ENCODE measurements at regions not wholly inside any gene's neighbourhood (a gene's known extent, or its start where the extent isn't known, plus 50 kb on each side); places are given as distances from the start of the nearest gene placed in this dataset.

DNA sequence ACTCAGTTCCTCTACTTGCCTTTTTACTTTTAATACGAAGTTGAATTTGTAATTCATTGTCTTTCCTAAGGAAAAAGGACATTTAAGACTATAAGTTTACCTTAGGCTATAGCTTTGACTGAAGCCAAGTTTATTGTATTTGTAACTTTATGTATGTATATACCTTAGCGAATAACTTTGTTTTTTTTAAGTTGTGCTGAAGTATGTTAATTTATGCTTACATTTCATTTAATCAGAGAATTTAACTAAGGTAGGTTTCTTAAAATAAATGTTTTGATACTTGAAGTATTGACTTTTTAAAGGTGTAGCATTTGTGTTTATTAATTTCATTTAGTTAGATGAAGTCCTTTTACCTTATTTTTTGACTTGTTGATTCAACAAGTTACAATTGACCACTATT, 55.2 kb upstream of the TPTE start:
- TF ChIP-seq POLR2AphosphoS5 (IDR thresholded peaks at IDR 0.05; ENCODE audit: low read depth, low read length) = no peak
- TF ChIP-seq CTCF (IDR thresholded peaks at IDR 0.05) = no peak
- no peak for TF ChIP-seq REST (IDR thresholded peaks at IDR 0.05; ENCODE audit: insufficient read depth in 1 of 2, low read depth in 2 of 2, low read length in 1 of 2)
